Esophagus muscularis mucosa (tissue), 4 donors: ENCODE measurements at regions not wholly inside any gene's neighbourhood (a gene's known extent, or its start where the extent isn't known, plus 50 kb on each side); places are given as distances from the start of the nearest gene placed in this dataset.

Experiments used
- DNase-seq: peaks from one replicate; pipeline ENCODE4 v3.0.0-alpha.2; 2017; ENCODE audit errors: extremely low spot score
- H3K27ac ChIP-seq, 4 donors: fragments of 200-600 bp; sonication (generic); replicated peaks in 1 of 4; 1 replicate in 3 of 4; 2 replicates in 1 of 4; pipeline ENCODE4 v1.5.1; 2016 to 2019; ENCODE audit warnings: mild to moderate bottlenecking in 1 of 4
- H3K27me3 ChIP-seq, 4 donors: fragments of 200-600 bp; sonication (generic); one replicate each; pipeline versions ENCODE4 v1.5.1 to v1.6.0; 2016 to 2019
- H3K36me3 ChIP-seq, 4 donors: fragments of 200-600 bp; sonication (generic); one replicate each; pipeline ENCODE4 v1.5.1; 2016 to 2019
- H3K4me1 ChIP-seq, 4 donors: fragments of 200-600 bp; sonication (generic); one replicate each; pipeline ENCODE4 v1.5.1; 2016 to 2019
- H3K4me3 ChIP-seq, 4 donors: fragments of 200-600 bp; sonication (generic); 1 replicate in 2 of 4; 2 replicates in 2 of 4; pipeline ENCODE4 v1.5.1; 2016 to 2019; ENCODE audit warnings: mild to moderate bottlenecking in 4 of 4, moderate library complexity in 1 of 4
- H3K9me3 ChIP-seq, 4 donors: fragments of 200-600 bp; sonication (generic); 1 replicate in 3 of 4; 2 replicates in 1 of 4; pipeline ENCODE4 v1.5.1; 2016 to 2019
- EP300 ChIP-seq: sonication (generic); formaldehyde crosslinking; IDR thresholded peaks from one replicate; pipeline ENCODE4 v1.6.1; 2017; ENCODE audit warnings: antibody characterized with exemption
- POLR2A ChIP-seq: fragments of 450-650 bp; IDR thresholded peaks from one replicate; pipeline ENCODE4 v1.6.1; 2017; ENCODE audit warnings: antibody characterized with exemption, moderate library complexity, mild to moderate bottlenecking, low read depth
- POLR2AphosphoS5 ChIP-seq, 2 donors: sonication (generic); formaldehyde crosslinking; IDR thresholded peaks; one replicate each; pipeline ENCODE4 v1.6.1; 2017; ENCODE audit warnings: antibody characterized with exemption in 2 of 2
- WGBS: methylation state at CpG from one replicate; pipeline ENCODE4 v1.1.5; 2018; 5-methylcytosine and 5-hydroxymethylcytosine counted together
- intact Hi-C: fragments of 100-400 bp; cut with DNase I; formaldehyde crosslinking; loops from one replicate; pipeline ENCODE4 v1.15.1; 2023
- TF ChIP-seq, protein P1 (sequence below), 3 experiments: fragments of 200-600 bp in 2 of 3; fragments of 450-650 bp in 1 of 3; sonication (generic) in 2 of 3; IDR thresholded peaks; one replicate each; pipeline ENCODE4 v1.5.1; 2017 to 2019; ENCODE audit warnings: antibody characterized with exemption in 3 of 3, mild to moderate bottlenecking in 2 of 3, moderate library complexity in 1 of 3

GRCh38 chr15:63434576-63435186 is 53.0 kb upstream of the CA12 start:
- peaks cover 14 to 53% (median 38%) of the 10 kb centered on the region in 4 donors for H3K4me1 ChIP-seq
- 67% methylated on average over 4 of the region's 4 CpGs for WGBS
- TF ChIP-seq POLR2AphosphoS5 (IDR thresholded peaks at IDR 0.05): no peak
- no peak for TF ChIP-seq POLR2A
- TF ChIP-seq, protein P1, sequence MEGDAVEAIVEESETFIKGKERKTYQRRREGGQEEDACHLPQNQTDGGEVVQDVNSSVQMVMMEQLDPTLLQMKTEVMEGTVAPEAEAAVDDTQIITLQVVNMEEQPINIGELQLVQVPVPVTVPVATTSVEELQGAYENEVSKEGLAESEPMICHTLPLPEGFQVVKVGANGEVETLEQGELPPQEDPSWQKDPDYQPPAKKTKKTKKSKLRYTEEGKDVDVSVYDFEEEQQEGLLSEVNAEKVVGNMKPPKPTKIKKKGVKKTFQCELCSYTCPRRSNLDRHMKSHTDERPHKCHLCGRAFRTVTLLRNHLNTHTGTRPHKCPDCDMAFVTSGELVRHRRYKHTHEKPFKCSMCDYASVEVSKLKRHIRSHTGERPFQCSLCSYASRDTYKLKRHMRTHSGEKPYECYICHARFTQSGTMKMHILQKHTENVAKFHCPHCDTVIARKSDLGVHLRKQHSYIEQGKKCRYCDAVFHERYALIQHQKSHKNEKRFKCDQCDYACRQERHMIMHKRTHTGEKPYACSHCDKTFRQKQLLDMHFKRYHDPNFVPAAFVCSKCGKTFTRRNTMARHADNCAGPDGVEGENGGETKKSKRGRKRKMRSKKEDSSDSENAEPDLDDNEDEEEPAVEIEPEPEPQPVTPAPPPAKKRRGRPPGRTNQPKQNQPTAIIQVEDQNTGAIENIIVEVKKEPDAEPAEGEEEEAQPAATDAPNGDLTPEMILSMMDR (IDR thresholded peaks at IDR 0.05): no peak
- TF ChIP-seq EP300: no peak
- H3K4me3 ChIP-seq: no peak overlapping the region
- H3K9me3 ChIP-seq: no peaks in the 10 kb centered on the region
- H3K36me3 ChIP-seq: no peaks in the 10 kb centered on the region
- no peaks in the 10 kb centered on the region for H3K27me3 ChIP-seq
- no peak for DNase-seq
- intact Hi-C loops: no loop called here
- H3K27ac ChIP-seq: no peak overlapping the region

GRCh38 chr15:63435204-63435820 is 53.7 kb upstream of the CA12 start:
- Histone ChIP-seq H3K36me3 (no peaks in the 10 kb centered on the region), H3K9me3 (no peaks in the 10 kb centered on the region), H3K4me1 (peaks cover 14 to 53% (median 38%) of the 10 kb centered on the region in 4 donors), H3K4me3 (no peak overlapping the region), H3K27me3 (no peaks in the 10 kb centered on the region), H3K27ac (no peak overlapping the region)
- WGBS: 93% methylated on average over 9 of the region's 9 CpGs
- no peak for DNase-seq
- intact Hi-C loops: no loop called here
- TF ChIP-seq, protein P1 (IDR thresholded peaks at IDR 0.05): no peak
- no peak for TF ChIP-seq POLR2AphosphoS5 (IDR thresholded peaks at IDR 0.05)
- no peak for TF ChIP-seq POLR2A
- no peak for TF ChIP-seq EP300

DNA sequence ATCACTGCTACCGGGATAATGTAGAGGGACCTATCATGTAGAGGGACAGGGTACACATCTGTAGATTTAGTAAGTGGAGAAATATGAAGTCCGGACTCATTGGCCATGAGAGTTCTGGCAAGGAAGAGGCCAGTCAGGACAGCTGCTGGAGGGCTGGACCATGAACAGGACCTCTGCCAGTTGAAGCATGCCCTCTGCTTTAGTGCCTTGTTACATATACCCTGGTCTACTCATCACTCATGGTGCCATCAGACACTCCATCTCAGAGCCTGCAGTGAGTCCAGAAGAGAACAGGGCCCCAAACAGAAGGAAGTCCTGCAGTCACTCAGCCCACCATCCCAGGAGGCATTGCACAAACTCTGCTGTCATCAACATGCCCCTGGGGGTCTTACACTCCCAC is 54.7 kb upstream of the CA12 start:
- DNase-seq: no peak
- Histone ChIP-seq H3K27ac (peak overlapping the region; percentile 53 to 65 (median 57)), H3K4me1 (peaks cover 14 to 53% (median 38%) of the 10 kb centered on the region in 4 donors), H3K36me3 (no peaks in the 10 kb centered on the region), H3K27me3 (no peaks in the 10 kb centered on the region), H3K9me3 (no peaks in the 10 kb centered on the region), H3K4me3 (no peak overlapping the region)
- WGBS: 63% methylated on average over 2 of the region's 2 CpGs
- TF ChIP-seq, protein P1 (IDR thresholded peaks at IDR 0.05): no peak
- TF ChIP-seq POLR2AphosphoS5 (IDR thresholded peaks at IDR 0.05) (no peak), EP300 (no peak), POLR2A (no peak)
- intact Hi-C loops: no loop called here

- Histone ChIP-seq H3K4me1 (peaks cover 14 to 53% (median 38%) of the 10 kb centered on the region in 4 donors), H3K36me3 (no peaks in the 10 kb centered on the region), H3K27me3 (no peaks in the 10 kb centered on the region), H3K9me3 (no peaks in the 10 kb centered on the region), H3K27ac (peak overlapping the region; percentile 53 to 65 (median 57)), H3K4me3 (no peak overlapping the region)
- DNase-seq: peak; percentile 93
- TF ChIP-seq, protein P1 (IDR thresholded peaks at IDR 0.05): no peak
- TF ChIP-seq POLR2A: no peak
- no peak for TF ChIP-seq EP300
- TF ChIP-seq POLR2AphosphoS5 (IDR thresholded peaks at IDR 0.05): peak in 1 of 2 donors; percentile 13
- intact Hi-C loops: no loop called here
- 0% methylated on average over 3 of the region's 3 CpGs for WGBS
Observed at GRCh38 chr15:63436872-63437375, 55.3 kb upstream of the CA12 start.
